Head of caudate nucleus (tissue), 42 donors: ENCODE measurements at regions not wholly inside any gene's neighbourhood (a gene's known extent, or its start where the extent isn't known, plus 50 kb on each side); places are given as distances from the start of the nearest gene placed in this dataset.

ENCODE experiments used
- DNase-seq, 42 donors: peaks; one replicate each; pipeline versions ENCODE4 v3.0.0 to v3.0.0-alpha.2; 2020 to 2021; ENCODE audit warnings: mixed read lengths in 7 of 42
- intact Hi-C: fragments of 100-400 bp; cut with DNase I; formaldehyde crosslinking; loops from one replicate; pipeline ENCODE4 v1.15.0; 2022

- intact Hi-C loops = no loop called here
These were observed 75.4 kb upstream of the ARAP3 start for GRCh38 chr5:141757402-141757801.

GRCh38 chr5:141756196-141756595, 74.2 kb upstream of the ARAP3 start:
- DNase-seq = peak in 10 of 42 donors; percentile 18 to 58 (median 33)
- intact Hi-C loops = no loop called here

More at GRCh38 chr5:141757402-141757801, 75.4 kb upstream of the ARAP3 start:
- peak in 15 of 42 donors; percentile 22 to 70 (median 40) for DNase-seq

- no peak for DNase-seq
- intact Hi-C loops = no loop called here
These were observed 72.1 kb upstream of the ARAP3 start for GRCh38 chr5:141753971-141754713.

GRCh38 chr5:141753143-141753970, 71.3 kb upstream of the ARAP3 start:
- intact Hi-C loops = no loop called here
- no peak for DNase-seq

GRCh38 chr5:141747152-141748141, 65.4 kb upstream of the ARAP3 start:
- peak; percentile 80 to 98 (median 94) for DNase-seq
- intact Hi-C loops = no loop called here

- intact Hi-C loops = no loop called here
- no peak for DNase-seq
These were observed 64.4 kb upstream of the ARAP3 start for GRCh38 chr5:141746395-141746794.

- intact Hi-C loops = no loop called here
- no peak for DNase-seq
These were observed 63.4 kb upstream of the ARAP3 start for GRCh38 chr5:141745390-141745789.

- intact Hi-C loops = no loop called here
- DNase-seq = no peak
These were observed 61.8 kb upstream of the ARAP3 start for GRCh38 chr5:141743866-141744272.

- peak in 1 of 42 donors; percentile 48 for DNase-seq
- intact Hi-C loops = no loop called here
These were observed 61.1 kb upstream of the ARAP3 start for GRCh38 chr5:141742866-141743851.

GRCh38 chr5:141742144-141742543, 60.1 kb upstream of the ARAP3 start:
- intact Hi-C loops = no loop called here
- no peak for DNase-seq

GRCh38 chr5:141740885-141741284, 58.9 kb upstream of the ARAP3 start:
- DNase-seq = no peak
- intact Hi-C loops = no loop called here

- DNase-seq = no peak
- intact Hi-C loops = no loop called here
These were observed 55.5 kb upstream of the ARAP3 start for GRCh38 chr5:141737535-141737934.

- no peak for DNase-seq
- intact Hi-C loops = no loop called here
These were observed 53.8 kb upstream of the ARAP3 start for GRCh38 chr5:141735823-141736222.

- intact Hi-C loops = no loop called here
- peak in 2 of 42 donors; percentile 24 to 61 for DNase-seq
These were observed 52.6 kb upstream of the ARAP3 start for GRCh38 chr5:141734501-141735229.

- intact Hi-C loops = no loop called here
- DNase-seq = no peak
These were observed 51.2 kb upstream of the ARAP3 start for GRCh38 chr5:141733198-141733597.

GRCh38 chr5:141732417-141732816, 50.4 kb upstream of the ARAP3 start:
- DNase-seq = no peak
- intact Hi-C loops = no loop called here
